ENCODE measurements at regions not wholly inside any gene's neighbourhood (a gene's known extent, or its start where the extent isn't known, plus 50 kb on each side); places are given as distances from the start of the nearest gene placed in this dataset.

DNA sequence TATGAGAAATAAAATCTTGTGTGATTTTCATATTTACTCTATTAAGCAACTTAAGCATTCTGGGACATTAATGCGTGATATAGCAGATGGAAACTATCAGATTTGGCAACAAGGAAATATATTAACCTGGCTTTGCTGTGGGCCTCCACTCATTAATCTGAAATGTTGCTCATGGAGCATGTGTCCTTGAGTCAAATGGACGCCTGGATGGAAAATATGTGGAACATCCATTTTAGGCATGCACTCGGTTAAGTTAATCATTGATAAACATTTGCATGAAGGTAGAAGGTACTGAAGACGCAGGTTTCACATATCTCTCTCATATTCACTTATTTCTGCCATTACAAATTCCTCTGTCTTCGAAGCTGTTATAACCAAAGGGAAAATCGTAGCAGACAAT, 246.1 kb downstream of the NR2F2 start (continued):
- TF ChIP-seq, protein P1, sequence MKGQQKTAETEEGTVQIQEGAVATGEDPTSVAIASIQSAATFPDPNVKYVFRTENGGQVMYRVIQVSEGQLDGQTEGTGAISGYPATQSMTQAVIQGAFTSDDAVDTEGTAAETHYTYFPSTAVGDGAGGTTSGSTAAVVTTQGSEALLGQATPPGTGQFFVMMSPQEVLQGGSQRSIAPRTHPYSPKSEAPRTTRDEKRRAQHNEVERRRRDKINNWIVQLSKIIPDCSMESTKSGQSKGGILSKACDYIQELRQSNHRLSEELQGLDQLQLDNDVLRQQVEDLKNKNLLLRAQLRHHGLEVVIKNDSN (CRISPR knock-in tag; IDR thresholded peaks at IDR 0.05): no peak
- no peak for TF ChIP-seq KDM5B (IDR thresholded peaks at IDR 0.05; ENCODE audit: insufficient replicate concordance, low read depth, low read length)
- no peak for TF ChIP-seq ZBED1 (IDR thresholded peaks at IDR 0.05)
- no peak for TF ChIP-seq DNMT1 (IDR thresholded peaks at IDR 0.05)
- TF ChIP-seq SMC3 (conservative IDR thresholded peaks at IDR 0.05; ENCODE audit: insufficient read depth, low read depth, low read length): no peak
- TF ChIP-seq GTF2E2 (tag; IDR thresholded peaks at IDR 0.05): no peak
- no peak for TF ChIP-seq SRSF7 (optimal IDR thresholded peaks at IDR 0.05; ENCODE audit: low read depth, low read length)

DNA sequence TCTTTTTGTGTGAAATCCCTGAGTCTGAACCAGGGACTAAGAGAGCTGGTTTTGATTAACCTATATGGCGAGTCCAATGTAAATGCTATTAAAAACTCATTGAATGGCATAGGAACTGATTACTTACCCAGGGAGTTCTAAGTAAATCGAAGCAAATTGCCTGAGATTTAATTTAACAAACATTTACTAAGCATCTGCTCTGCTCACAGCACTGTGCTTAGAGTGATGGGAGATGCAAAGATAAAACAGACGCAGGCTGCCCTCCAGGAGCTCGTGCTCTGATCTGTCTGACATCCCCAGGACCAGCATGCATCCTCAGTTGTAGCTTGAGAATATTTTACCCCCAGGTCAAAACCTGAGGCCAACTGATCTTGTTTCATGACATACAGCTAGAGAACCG, 247.9 kb downstream of the NR2F2 start:
- in situ Hi-C loops (cut with MboI): no loop called here
- H3K4me2 ChIP-seq (ENCODE audit: insufficient read depth, low read length): no peak overlapping the region
- TF ChIP-seq ZNF239 (CRISPR knock-in tag; IDR thresholded peaks at IDR 0.05): no peak
- no peak for TF ChIP-seq TCF7L2 (IDR thresholded peaks at IDR 0.05; ENCODE audit: low read depth, low read length)
- TF ChIP-seq, protein P2, sequence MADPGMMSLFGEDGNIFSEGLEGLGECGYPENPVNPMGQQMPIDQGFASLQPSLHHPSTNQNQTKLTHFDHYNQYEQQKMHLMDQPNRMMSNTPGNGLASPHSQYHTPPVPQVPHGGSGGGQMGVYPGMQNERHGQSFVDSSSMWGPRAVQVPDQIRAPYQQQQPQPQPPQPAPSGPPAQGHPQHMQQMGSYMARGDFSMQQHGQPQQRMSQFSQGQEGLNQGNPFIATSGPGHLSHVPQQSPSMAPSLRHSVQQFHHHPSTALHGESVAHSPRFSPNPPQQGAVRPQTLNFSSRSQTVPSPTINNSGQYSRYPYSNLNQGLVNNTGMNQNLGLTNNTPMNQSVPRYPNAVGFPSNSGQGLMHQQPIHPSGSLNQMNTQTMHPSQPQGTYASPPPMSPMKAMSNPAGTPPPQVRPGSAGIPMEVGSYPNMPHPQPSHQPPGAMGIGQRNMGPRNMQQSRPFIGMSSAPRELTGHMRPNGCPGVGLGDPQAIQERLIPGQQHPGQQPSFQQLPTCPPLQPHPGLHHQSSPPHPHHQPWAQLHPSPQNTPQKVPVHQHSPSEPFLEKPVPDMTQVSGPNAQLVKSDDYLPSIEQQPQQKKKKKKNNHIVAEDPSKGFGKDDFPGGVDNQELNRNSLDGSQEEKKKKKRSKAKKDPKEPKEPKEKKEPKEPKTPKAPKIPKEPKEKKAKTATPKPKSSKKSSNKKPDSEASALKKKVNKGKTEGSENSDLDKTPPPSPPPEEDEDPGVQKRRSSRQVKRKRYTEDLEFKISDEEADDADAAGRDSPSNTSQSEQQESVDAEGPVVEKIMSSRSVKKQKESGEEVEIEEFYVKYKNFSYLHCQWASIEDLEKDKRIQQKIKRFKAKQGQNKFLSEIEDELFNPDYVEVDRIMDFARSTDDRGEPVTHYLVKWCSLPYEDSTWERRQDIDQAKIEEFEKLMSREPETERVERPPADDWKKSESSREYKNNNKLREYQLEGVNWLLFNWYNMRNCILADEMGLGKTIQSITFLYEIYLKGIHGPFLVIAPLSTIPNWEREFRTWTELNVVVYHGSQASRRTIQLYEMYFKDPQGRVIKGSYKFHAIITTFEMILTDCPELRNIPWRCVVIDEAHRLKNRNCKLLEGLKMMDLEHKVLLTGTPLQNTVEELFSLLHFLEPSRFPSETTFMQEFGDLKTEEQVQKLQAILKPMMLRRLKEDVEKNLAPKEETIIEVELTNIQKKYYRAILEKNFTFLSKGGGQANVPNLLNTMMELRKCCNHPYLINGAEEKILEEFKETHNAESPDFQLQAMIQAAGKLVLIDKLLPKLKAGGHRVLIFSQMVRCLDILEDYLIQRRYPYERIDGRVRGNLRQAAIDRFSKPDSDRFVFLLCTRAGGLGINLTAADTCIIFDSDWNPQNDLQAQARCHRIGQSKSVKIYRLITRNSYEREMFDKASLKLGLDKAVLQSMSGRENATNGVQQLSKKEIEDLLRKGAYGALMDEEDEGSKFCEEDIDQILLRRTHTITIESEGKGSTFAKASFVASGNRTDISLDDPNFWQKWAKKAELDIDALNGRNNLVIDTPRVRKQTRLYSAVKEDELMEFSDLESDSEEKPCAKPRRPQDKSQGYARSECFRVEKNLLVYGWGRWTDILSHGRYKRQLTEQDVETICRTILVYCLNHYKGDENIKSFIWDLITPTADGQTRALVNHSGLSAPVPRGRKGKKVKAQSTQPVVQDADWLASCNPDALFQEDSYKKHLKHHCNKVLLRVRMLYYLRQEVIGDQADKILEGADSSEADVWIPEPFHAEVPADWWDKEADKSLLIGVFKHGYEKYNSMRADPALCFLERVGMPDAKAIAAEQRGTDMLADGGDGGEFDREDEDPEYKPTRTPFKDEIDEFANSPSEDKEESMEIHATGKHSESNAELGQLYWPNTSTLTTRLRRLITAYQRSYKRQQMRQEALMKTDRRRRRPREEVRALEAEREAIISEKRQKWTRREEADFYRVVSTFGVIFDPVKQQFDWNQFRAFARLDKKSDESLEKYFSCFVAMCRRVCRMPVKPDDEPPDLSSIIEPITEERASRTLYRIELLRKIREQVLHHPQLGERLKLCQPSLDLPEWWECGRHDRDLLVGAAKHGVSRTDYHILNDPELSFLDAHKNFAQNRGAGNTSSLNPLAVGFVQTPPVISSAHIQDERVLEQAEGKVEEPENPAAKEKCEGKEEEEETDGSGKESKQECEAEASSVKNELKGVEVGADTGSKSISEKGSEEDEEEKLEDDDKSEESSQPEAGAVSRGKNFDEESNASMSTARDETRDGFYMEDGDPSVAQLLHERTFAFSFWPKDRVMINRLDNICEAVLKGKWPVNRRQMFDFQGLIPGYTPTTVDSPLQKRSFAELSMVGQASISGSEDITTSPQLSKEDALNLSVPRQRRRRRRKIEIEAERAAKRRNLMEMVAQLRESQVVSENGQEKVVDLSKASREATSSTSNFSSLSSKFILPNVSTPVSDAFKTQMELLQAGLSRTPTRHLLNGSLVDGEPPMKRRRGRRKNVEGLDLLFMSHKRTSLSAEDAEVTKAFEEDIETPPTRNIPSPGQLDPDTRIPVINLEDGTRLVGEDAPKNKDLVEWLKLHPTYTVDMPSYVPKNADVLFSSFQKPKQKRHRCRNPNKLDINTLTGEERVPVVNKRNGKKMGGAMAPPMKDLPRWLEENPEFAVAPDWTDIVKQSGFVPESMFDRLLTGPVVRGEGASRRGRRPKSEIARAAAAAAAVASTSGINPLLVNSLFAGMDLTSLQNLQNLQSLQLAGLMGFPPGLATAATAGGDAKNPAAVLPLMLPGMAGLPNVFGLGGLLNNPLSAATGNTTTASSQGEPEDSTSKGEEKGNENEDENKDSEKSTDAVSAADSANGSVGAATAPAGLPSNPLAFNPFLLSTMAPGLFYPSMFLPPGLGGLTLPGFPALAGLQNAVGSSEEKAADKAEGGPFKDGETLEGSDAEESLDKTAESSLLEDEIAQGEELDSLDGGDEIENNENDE (IDR thresholded peaks at IDR 0.05; ENCODE audit: low read depth, low read length): no peak

More for the DNA sequence above, 247.9 kb downstream of the NR2F2 start:
- intact Hi-C loops (cut with micrococcal nuclease): no loop called here
- H3K27me3 ChIP-seq (ENCODE audit: control insufficient read depth in 2 of 2, insufficient read depth in 2 of 2, low read length in 2 of 2): peaks cover 11 to 20% of the 10 kb centered on the region in 2 experiments
- FAIRE-seq: no peak
- H3K4me3 ChIP-seq: no peak overlapping the region
- 0% methylated on average over 5 of the region's 5 CpGs for WGBS (ENCODE audit: insufficient coverage, low coverage, missing lambda C conversion rate)
- no peak for ATAC-seq
- no peak overlapping the region for H2AFZ ChIP-seq (ENCODE audit: low read depth, low read length)
- no peak overlapping the region for H3K27ac ChIP-seq (ENCODE audit: extremely low read depth, low read depth, low read length)
- DNase-seq (ENCODE audit: extremely low read depth in 1 of 4, low spot score in 3 of 4): no peak
- no peaks in the 10 kb centered on the region for H3K36me3 ChIP-seq (ENCODE audit: control insufficient read depth, insufficient read depth, low read length)
- H4K20me1 ChIP-seq (replicated peaks; ENCODE audit: control insufficient read depth, insufficient read depth, low read length): no peaks in the 10 kb centered on the region
- no peaks in the 10 kb centered on the region for H3K9me1 ChIP-seq (ENCODE audit: control insufficient read depth, insufficient read depth, low read length)
- no peaks in the 10 kb centered on the region; a peak in 1 of 5 replicates for H3K4me1 ChIP-seq (replicated peaks in 1 of 2; ENCODE audit: control insufficient read depth in 2 of 2, insufficient read depth in 2 of 2, low read length in 2 of 2)
- BruUV-seq (replicated peaks): no TSS peak
- POLR2A ChIA-PET: interaction anchor here (0.8 kb wide), 1 partner anchor 286 kb away, joined by 3 read pairs; no protein-coding TSS in a partner anchor
- CTCF ChIA-PET (ENCODE audit: low intra/inter-chr PET ratio): no interaction called here
- H3K9ac ChIP-seq (ENCODE audit: insufficient read depth in 1 of 2, low read depth in 2 of 2, low read length in 2 of 2): no peak overlapping the region
- no peaks in the 10 kb centered on the region for H3K9me3 ChIP-seq (replicated peaks; ENCODE audit: control insufficient read depth, insufficient read depth, low read depth, low read length)
- no peaks in the 10 kb centered on the region for H3K79me2 ChIP-seq (ENCODE audit: control insufficient read depth, insufficient read depth, low read length)

Data from K562 (cell line).